HG03103 (cell line): ENCODE measurements at regions not wholly inside any gene's neighbourhood (a gene's known extent, or its start where the extent isn't known, plus 50 kb on each side); places are given as distances from the start of the nearest gene placed in this dataset.

Experiments used
- ATAC-seq: cut with Tn5 transposase; IDR thresholded peaks from one replicate; pipeline ENCODE4 v1.9.1; 2021; ENCODE audit warnings: low read depth; ENCODE audit not compliant: unreplicated experiment

DNA sequence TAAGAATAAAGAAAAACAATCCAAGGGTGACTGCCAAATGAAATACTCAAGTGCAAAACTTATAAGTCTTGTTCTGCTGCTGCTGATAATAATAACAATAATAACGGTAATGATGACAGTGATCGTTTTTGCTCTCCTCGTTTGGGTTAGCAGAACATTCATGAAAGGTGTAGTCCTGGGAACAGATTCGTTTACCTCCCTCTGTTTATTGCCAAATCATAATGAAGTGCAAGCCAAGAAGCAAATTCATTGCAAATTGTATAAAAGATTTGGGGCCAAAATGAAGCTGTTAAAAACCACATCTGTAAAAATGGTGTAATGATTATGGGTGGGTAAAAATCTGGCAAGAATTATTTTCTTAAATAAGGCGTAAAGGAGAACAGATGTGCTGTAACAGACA is 587.2 kb upstream of the MKI67 start:
- no peak for ATAC-seq

DNA sequence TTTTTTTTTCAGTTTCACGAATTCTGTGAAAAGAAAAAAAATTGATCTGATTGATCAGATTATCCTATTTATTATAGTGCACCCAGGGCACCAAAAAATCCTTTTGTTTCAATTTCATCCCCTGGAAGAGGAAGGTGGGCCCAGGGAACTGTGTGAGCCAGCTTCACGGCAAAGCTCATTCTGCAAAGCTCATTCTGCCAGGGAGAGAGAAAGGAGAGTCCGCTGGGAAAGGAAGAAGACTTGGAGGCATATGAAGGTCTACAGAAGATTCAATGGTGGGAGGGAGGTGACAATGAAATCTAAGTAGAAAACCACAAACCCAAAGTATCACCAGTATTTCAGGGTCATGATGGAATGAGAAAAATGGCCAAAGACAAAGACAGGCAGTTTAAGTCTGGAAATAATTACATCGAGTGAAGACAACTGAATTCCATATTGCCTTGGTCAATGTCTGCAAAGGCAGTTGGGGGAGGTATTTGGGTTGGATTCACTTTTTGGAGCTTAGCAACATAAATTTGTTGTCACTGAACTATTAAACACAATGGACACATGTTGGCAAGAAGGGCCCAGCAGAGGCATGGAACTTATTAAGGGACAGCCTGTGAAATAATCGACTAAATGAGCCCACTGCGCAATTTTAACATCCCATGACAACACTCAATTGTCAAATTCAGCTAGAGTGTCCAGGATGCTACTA is 587.8 kb upstream of the MKI67 start:
- no peak for ATAC-seq

DNA sequence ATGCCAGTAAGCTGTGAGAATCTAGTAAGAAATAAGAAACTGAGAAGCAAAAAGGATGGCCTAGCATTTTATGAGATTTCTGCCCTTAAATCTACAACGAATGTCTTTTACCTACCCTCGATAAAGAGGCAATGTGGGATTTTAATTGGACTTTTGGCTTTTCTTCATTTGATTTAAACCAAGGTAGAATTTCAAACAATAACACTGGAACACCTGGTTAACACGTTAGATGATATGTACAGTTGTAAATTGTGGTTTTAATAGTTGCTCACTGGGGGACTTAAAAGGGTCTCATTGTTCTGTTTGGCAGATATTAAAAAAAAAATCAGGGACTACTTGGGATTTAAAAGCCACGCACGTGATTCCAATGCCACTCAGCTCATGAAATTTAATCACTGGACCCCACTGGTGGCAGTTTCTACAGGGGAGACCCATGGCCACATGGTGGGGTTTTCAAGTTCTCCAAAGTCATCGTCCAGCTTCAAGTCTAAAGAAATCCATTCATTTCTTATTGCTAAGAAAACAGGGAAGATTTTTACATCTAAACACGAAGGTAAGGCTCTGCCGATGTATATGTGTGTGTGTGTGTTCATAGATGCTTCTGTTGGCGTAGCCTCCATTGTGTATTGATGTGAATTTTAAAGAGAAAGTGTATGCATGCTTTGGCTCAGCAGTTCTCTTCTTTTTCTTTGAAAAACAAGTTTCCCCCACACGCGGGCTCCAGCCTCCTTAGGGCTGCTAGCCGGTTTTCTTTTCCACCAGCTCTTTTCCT is 588.6 kb upstream of the MKI67 start:
- ATAC-seq, result no peak

DNA sequence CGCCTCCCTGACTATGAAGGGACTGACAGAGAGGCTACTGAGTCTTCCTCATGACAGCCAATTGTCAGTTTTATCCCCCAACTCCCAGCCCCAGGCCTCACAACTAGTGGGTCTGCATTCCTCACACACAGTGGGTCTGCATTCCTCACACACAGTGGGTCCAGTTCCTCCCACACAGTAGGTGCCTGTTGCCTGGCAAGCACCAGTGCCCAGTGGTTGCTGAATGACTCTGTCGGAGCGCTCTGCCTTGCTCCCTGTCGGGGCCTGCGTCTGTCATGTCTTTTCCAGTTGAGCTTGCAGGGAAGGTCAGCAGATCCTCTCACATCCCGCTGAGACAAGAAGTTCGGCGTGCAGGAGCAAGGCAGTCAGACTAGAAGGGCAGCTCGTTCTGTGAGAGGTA is 590.0 kb upstream of the MKI67 start:
- ATAC-seq, result no peak

DNA sequence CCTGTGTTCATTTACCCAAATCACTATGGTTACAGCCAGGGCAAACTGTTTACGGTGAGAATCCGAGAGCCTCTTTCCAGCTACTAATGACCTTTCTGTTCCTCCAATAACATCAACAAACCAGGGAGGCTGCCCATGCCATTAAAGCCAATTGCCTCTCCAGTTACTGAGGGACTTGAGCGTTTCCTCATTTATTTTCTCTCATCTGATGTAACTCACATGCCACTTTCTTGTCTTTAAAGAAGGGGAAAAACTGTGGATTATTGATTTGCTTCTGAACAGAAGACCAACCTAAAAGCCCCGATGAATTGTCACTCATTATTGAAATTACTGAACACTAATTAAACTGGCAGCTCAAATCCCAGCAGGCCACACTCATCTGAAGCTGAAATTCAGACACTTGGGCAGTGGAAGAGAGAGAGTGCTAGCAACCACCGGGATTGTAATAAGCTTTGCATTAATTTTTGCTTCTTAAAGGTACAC is 595.8 kb upstream of the MKI67 start:
- no peak for ATAC-seq

DNA sequence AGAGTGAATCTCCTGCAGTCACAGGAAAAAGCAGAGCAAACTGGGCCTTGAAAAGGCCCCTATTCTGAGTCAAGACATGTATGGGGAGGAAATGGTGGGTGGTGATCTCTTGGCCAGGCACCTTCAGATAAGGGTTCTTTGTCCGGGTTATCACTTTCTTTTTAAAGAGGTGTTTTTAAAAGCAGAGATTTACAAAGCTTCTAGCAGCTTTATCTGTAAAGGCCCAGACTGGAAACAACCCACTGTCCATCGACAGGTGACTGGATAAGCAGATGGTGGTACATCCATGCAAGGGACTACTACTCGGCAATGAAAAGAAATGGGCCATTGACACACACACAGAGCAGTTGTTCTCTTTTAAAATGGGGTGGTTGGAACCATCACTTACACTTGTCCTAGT is 596.7 kb upstream of the MKI67 start:
- no peak for ATAC-seq

DNA sequence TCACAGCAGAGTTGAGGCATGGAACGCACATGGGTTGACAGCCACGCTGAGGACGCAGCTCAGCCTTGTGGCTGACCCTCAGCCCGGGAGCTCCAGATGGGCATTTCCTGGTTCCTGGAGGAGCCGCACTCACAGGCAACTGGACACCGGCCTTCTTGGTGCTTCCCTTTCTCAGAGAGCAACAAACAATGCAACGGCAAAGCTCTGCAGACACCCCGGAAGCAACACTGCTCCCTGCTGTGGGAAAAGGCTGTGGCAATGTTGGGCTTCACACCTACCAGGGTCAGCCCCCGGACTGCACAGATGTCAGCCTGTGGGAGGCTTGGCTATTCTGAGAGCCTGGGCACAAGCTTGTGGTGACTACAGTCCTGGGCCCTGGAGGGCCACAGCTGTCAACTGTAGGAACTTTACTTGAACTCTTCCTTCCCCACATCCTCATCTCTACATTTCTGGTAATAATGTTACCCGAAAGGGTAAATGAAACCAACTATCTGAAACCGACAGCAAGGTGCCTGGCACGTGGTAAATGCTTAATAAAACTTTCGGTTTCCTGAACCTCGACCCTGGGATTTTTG is 597.5 kb upstream of the MKI67 start:
- no peak for ATAC-seq

DNA sequence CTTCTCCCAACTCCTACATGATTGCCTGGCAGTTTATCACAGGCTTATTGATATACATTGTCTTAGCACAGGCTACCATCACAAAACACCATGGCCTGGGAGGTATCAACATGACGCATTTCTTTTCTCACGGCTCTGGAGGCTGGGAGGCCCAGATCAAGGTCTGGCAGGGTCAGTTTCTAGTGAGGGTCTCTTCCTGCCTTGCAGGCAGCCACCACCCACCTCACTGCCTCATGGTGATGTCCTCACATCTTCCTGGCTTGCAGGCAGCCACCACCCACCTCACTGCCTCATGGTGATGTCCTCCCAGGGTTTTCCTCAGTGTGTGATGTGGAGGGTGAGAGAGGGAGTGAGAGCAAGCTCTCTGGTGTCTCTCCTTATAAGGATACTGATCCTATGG is 599.3 kb upstream of the MKI67 start:
- ATAC-seq, result no peak

DNA sequence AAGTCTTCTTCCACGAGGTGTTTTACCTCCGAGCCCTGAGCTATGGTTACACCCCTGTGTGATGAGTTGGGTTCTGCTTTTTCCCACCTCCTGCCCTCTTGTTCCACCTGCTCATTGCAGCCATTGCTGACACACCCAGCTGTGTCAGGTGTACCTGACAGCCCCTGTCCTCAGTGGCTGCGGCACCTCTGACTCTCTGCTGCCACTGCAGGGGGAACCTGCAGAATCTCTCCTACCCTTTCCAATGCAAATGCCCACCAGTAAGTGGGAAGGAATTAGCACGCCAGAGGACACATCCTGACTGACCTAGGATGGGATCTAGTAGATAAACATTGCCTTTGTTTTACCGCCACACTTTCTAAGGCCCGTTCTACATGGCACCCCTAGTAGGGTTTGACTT is 600.9 kb upstream of the MKI67 start:
- ATAC-seq, result no peak

DNA sequence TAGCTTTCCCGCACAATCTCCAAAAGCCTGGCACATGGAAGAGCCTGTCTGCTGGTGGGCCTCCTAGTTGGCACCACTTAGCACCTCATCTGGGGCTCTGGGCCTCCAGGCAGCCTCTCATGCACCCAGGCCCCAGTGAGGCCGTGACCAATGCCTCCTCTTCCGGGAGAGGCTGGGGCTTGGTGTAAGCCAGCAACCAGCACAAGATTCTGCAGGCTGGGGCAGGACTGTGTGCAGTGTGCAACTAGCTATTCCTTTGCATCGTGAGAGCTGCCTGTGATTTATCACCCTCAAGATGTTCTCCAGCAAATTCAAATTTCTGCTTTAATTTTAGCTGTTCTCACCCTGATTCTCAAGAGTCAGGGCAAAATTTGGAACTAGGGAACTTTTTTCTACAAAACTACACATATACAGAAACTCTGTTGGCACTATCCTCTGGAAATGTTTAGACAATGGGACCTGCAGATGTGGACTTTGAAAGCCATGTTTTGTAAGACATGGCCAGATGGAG is 603.7 kb upstream of the MKI67 start:
- no peak for ATAC-seq

DNA sequence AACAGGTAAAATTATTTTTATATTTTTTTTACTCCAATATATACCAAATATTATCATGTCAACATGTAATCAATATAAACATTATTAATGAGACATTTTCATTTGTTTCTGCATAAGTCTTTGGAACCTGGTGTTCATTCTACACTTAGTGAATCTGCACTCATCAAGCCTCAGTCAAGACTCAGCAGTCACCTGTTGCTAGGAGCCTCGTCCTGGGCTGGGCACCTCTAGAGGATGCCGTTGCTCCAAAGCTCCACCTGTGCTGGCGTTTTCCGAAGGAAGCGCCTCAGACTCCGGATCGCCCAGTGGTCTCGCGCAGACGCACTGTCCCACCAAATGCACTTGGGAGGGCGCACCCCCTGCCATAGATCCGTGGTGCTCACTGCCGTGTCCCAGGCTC is 604.7 kb upstream of the MKI67 start:
- ATAC-seq, result no peak

DNA sequence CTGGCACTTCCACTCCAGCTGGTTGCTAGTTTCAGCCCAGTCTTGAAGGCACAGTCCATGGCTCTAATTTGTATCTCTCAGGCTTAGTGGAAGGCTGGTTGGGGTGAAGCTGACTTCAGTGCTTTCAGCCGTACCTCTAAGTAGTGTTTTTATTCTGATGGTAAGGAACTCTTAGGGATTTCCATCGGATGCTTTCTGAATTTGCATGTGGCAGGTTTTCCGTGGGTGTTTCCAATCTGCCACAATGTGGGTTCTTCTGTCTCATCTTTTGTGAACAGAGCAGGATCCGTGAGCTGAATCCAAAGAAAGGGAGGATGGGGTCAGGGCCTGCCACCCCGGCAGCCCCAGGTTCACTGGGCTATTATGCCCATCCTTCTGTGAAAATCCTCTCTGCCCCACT is 607.9 kb upstream of the MKI67 start:
- ATAC-seq, result no peak

DNA sequence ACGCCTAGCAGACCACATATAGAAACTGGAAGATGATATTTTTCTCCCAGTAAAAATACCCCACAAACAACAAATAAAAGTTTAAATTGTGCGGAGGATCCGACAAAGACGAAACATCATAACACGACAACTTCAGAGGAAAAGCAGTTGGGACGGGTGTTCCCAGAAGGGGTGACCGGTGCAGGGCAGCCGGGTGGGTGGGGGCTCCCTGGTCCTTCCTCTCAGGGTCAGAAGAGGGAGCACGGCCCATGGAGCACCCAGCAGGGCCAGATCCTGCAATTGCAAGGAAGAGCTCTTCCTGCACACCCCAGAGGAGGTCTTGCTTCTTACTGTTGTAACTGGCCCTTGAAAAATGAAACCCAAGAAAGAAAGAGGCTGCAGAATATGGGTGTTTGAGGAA is 608.5 kb upstream of the MKI67 start:
- no peak for ATAC-seq

DNA sequence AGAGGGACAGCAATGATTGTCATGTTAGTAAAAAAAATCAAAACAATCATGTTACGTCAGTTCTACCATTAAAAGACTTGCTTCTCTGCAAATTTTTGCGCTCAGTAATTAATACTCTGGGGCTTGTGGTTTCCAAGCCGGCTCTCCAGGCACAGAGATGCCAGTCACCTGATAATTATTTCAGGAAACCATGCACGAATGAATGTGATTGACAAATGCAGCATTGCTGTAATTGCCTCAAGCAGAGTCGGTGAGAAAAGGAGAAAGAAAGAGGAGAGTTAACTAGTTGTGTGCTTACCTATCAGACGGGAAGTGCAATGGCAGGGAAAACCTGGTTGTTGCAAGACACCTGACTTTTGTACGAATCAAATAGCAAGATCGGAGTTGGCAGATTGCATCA is 609.8 kb upstream of the MKI67 start:
- no peak for ATAC-seq

DNA sequence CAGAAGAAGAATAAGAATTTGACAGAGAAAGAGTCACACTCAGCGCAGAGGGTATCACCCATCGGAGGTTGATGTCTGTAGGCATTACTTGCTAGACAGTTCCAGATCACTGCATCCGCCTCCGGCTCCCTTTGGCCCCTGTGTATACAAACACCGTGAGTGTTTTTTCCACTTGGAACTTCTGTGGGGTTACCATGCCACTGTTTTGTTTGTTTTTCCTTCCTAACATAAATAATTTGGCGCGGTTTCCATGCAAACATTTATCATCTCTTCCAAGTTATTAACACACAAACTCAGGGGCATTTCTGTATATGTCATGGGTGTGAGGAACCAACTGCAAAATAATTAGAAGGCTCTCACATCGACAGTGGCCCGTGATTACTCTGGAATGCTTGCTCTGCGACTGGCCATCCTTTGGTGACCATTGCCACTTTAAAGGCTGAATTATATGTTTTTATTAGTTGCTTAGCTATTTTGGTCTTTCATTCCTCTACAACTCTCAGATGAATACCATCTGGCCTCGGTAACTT is 612.2 kb upstream of the MKI67 start:
- ATAC-seq, result no peak

DNA sequence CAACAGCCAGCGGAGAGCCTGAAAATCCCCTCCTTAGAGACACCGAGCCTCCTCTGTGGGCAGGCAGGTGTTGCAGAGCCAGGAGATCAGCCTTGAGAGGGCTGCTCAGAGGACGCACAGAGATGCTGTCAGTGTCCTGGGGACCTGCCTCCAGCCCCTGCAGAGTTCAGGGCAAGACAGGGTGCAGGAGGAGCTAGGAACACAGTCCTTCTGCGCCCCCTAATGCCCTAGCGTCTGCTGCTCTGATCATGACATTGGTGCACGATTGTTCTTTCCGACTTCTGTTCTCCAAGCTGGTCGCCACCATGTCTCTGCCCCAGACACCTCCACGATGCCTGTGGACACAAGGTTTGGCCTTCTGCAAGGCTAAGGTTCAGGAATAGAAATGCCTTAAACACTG is 613.7 kb upstream of the MKI67 start:
- no peak for ATAC-seq

DNA sequence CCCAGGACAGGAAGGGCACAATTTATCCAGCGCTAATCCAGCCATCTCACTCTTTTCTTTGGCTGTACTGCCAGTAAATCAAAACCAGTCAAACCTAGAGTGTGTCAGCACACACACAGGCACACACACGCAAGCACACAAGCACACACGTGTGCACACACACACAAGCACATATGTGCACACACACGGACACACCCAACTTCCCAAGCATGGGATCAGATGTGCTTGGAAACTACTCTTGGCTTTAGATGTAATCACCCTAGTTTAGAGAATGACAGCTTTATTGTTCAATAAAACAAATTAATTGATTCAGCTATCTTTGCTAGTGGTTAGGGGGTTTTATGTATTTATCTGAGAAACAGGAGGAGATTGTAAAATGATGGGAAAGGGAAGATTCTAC is 615.0 kb upstream of the MKI67 start:
- no peak for ATAC-seq

DNA sequence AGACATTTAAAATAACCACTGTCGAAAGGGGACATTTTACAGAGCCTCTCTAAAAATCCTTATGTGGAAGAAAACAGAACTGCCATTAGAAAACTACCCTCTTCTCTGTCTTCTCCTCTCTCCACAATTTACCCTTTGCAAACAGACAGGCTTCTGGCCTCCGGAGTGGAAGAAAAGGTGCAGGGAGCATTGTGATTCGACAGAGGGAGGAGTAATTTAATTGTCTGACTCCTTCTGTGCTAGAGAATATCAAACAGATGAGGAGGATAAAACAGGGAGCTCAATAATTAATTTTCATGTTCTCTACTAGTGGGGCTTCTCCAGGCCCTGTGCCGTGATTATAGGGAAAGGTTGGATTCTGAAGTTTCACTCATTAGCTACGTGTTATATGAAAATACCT is 615.5 kb upstream of the MKI67 start:
- ATAC-seq, result no peak

DNA sequence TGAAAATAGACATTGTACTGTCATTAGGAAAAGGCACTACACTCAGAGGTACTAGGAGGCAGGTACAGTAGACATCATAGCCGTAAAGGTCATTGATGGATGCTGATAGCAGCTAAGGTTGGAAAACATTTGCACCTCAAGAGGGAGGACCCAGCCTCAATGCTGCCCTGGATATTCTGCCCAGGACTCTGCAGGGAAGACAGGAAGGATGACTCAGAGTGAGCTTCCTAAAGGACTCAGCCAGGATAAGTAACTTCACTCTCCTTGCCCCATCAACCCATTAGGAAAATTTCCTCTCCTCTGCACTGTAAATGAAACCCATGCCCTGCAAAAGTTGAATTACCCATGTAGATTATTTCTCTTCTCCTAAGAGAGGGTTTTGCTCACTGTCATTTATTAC is 617.9 kb upstream of the MKI67 start:
- no peak for ATAC-seq

DNA sequence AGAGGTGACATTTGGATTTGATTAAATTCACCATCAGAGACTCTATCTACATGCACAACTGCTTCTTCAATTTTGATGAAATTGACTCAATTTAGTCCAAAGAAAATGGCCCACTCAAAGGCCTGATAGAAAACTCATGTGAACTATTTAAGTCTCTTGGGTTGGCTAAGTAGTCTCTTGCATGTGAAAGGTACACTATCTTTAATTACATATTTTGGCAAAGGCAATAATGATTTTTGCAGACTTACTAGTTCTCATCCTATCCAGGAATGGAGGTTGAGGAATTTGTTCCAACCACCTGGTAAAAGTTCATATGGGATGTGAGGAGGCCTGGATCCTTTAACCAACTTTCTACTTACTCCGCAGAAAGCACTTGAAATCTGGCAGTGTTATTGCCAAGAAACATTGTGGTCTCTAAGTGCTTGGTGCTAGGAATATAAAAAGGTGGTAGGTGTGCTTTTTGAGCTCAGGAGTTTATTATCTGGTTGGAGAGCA is 618.6 kb upstream of the MKI67 start:
- no peak for ATAC-seq

DNA sequence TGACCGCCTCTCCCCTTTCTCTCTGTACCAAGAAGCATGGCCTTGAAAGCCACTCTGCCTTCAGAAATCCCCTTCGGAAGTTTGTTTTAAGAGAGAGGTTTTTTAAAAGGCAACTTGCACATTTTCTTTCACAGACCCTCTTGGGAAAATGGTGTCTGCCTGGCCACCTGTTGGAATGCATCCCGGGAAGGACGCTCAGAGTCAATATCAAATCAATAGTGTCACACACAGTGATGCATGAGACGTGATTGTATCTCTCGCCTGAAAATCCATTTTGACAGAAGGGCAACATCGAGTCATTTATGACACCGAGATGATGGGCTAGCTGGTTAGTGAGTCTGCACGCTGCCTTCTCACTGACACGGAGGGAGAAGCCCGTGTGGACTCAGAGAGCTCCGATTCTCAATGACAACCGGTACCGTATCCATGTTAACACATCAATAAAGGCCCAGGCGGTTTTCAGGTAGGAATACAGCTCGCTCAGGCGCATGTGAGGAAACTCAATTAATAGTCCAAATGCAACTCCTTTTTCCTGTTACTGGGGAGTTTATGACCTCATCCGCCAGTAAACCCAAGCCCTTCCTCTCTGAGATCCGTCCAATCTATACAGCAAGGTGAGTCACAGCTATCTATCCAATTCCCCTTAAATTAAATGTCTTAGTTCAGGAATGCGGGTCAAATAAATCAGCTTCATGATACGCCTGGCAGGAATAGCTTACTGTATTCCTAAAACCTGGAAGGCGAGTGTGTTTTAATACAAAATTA is 621.5 kb upstream of the MKI67 start:
- ATAC-seq, result no peak
